ENCODE measurements at regions not wholly inside any gene's neighbourhood (a gene's known extent, or its start where the extent isn't known, plus 50 kb on each side); places are given as distances from the start of the nearest gene placed in this dataset.

DNA sequence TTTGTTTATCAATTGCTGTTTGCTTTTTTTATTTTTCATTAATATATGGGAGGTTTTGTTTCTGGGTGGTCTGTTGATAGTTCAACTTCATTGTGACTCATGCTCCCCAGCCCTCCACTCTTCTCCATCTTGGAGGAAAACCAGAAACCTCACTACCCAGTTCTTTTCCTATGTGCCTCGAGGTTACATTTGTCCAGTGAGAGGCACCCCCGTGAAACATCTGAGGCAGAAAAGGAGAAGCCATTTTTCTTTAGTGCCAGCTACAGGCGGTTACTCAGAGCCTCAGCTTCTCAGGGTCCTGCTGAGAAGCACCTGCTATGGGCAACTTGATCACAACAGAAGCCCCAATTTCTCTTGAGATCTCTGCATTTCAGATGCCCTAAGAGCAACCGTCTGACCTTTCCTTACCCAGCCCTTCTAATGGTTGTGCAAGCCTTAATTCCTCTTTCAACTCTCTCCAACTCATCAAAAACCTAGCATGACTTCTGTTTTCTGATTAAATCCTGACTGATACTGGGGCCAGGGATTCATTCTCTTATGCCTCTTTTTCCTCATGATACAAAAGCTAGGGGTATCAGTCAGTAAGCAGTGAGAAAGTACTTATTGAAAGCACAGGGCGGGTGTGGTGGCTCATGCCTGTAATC lies 144.6 kb downstream of the ELOVL4 start:
- no peak for DNase-seq
- H3K36me3 Mint-ChIP-seq = no peaks in the 10 kb centered on the region
- peaks cover 0 to 6% (median 0%) of the 10 kb centered on the region in 9 donors for H3K9me3 Mint-ChIP-seq
- H3K4me3 Mint-ChIP-seq = no peak overlapping the region
- POLR2A ChIA-PET = no interaction called here
- H3K27me3 Mint-ChIP-seq = peaks cover 0 to 17% (median 10%) of the 10 kb centered on the region in 5 donors
- no peaks in the 10 kb centered on the region for H3K4me1 Mint-ChIP-seq
- no peak for ATAC-seq
- no peak overlapping the region for H3K27ac Mint-ChIP-seq

DNA sequence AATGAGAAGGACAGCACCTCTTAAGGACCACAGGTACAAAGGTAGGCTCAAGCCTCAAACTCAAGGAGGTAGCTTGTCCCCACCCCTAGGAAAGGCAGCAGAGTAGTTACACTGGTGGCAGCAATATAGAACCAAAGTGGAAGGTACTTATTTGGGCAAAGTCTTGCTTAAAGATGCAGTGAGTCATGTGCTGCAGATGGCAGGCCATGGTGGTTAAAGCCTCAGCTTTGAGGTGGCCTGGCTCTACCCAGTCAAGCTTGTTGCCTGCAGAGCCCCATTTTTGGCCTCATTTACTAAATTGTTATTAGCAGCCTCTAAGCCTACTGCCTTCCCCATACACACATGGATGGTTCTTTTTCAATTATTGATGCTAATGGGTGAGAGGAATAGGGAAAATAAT lies 146.0 kb downstream of the ELOVL4 start:
- POLR2A ChIA-PET = no interaction called here
- Mint-ChIP-seq H3K4me1 (no peaks in the 10 kb centered on the region), H3K27me3 (peaks cover 0 to 19% (median 5%) of the 10 kb centered on the region in 5 donors), H3K9me3 (no peaks in the 10 kb centered on the region), H3K4me3 (no peak overlapping the region), H3K27ac (no peak overlapping the region), H3K36me3 (no peaks in the 10 kb centered on the region)
- ATAC-seq (no peak), DNase-seq (no peak)

DNA sequence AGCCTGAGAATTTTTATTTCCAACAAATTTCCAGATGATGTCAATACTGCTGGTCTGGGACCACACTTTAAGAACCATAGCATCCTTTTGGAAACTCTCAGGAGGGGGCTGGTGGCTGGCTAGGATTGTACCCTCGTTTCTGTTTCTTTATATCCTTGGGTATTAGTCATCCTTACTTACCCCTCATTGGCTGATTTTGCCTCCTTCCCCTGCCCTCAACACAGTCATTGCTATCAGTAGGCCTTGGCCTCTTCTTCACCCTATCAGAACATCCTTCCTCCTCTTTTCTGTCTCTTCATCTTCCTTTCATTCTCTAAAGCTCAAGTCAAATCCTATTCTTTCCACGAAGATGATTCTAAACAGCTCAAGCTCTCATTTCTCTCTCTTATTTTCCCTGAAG lies 148.5 kb downstream of the ELOVL4 start:
- POLR2A ChIA-PET = no interaction called here
- Mint-ChIP-seq H3K27ac (no peak overlapping the region), H3K36me3 (no peaks in the 10 kb centered on the region), H3K9me3 (no peaks in the 10 kb centered on the region), H3K4me3 (no peak overlapping the region), H3K27me3 (peaks cover 0 to 10% (median 5%) of the 10 kb centered on the region in 5 donors), H3K4me1 (no peaks in the 10 kb centered on the region)
- DNase-seq (no peak), ATAC-seq (no peak)

DNA sequence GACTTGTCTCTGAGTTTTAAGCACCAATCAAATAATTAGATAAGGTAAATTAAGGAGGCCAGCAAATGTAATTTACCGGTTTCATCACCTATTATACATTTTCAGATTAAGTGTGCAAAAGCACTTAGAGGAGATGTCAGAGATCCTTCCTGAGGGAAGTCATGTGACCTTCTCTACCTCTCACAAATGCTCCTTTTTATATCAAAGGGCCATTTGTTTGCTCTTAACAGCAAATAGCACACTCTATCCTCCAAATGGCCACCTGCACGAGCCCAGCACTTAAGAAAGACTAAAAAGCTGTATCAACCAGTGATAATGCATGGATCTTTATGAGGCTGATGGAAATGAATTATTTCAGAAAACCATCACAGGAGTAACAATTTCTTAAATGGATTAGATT lies 149.4 kb downstream of the ELOVL4 start:
- no peak overlapping the region for H3K4me3 Mint-ChIP-seq
- ATAC-seq = no peak
- H3K4me1 Mint-ChIP-seq = no peaks in the 10 kb centered on the region
- no peak for DNase-seq
- H3K27ac Mint-ChIP-seq = no peak overlapping the region
- H3K9me3 Mint-ChIP-seq = no peaks in the 10 kb centered on the region
- POLR2A ChIA-PET = no interaction called here
- H3K36me3 Mint-ChIP-seq = no peaks in the 10 kb centered on the region
- H3K27me3 Mint-ChIP-seq = peaks cover 0 to 10% (median 3%) of the 10 kb centered on the region in 5 donors

DNA sequence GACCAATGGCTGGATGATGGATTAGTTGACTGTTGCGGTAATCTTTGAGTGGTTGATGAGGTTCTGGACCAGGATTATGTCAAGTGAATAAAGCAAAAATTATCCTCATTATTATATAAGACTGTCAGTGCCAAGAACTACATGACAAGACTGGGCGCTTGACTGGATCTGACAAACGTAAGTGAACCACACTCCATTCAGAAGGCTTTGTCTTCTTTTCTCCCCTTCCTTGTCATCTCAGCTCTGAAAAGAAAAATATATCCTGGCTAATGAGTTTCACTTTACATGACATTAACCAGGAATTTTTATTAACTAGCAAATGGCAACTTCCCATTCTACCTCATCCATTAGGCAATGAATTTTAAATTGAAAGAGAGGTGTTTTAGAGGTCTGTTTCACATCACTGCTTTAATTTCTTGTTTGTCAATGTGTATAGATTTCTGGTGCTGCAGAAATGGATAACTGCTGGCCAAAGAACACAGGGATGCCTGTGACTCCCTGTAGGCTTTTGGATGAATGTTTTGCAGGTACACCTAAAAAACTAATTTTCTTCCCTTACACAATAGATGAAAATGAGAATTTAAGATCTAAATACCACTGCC lies 150.1 kb downstream of the ELOVL4 start:
- POLR2A ChIA-PET = no interaction called here
- H3K27me3 Mint-ChIP-seq = peaks cover 0 to 14% (median 3%) of the 10 kb centered on the region in 5 donors
- no peaks in the 10 kb centered on the region for H3K9me3 Mint-ChIP-seq
- no peak for DNase-seq
- no peak overlapping the region for H3K27ac Mint-ChIP-seq
- H3K36me3 Mint-ChIP-seq = no peaks in the 10 kb centered on the region
- H3K4me1 Mint-ChIP-seq = no peaks in the 10 kb centered on the region
- no peak overlapping the region for H3K4me3 Mint-ChIP-seq
- no peak for ATAC-seq

DNA sequence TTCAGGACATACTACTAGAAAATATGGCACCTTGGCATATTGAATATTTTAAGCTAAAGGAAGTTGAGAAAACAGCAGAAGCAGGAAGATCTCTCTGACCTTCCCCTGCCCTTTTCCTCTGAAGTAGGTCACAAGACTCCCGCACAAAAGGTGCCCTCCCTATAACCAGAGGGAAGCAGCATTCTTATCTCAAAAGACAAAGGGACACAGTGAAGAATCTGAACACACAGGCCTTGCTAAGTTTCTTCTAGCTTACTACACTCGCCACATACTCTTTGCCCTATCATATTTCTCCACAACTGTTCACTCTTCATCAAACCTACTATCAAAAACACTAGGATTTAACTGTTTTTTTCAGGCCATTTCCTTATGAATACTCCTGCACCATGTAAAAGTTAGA lies 151.2 kb downstream of the ELOVL4 start:
- Mint-ChIP-seq H3K9me3 (no peaks in the 10 kb centered on the region), H3K36me3 (no peaks in the 10 kb centered on the region), H3K27me3 (peaks cover 0 to 11% (median 0%) of the 10 kb centered on the region in 5 donors), H3K4me1 (no peaks in the 10 kb centered on the region), H3K4me3 (no peak overlapping the region), H3K27ac (no peak overlapping the region)
- DNase-seq = no peak
- no peak for ATAC-seq
- POLR2A ChIA-PET = no interaction called here

DNA sequence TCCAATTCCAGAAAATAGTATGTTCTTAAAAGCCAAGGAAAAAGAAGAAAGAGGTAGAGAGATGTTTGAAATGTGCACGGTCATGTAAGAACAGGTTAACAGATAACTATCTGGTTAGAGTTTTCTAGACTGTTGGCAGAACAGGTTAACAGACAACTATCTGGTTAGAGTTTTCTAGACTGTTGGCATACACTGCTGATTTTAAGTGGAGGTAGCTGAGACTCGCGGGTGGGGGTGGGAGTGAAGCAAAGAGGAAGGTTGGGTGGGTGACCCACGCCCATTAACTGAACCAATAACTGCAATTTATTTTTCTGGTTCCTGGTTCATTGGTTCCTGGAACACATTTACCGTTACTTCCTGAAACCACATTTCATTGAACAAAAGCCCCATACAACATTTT lies 157.5 kb downstream of the ELOVL4 start:
- Mint-ChIP-seq H3K4me1 (no peaks in the 10 kb centered on the region), H3K27me3 (peaks cover 0 to 6% (median 0%) of the 10 kb centered on the region in 5 donors), H3K9me3 (no peaks in the 10 kb centered on the region), H3K27ac (no peak overlapping the region), H3K4me3 (no peak overlapping the region), H3K36me3 (no peaks in the 10 kb centered on the region)
- no peak for DNase-seq
- POLR2A ChIA-PET = no interaction called here
- no peak for ATAC-seq

DNA sequence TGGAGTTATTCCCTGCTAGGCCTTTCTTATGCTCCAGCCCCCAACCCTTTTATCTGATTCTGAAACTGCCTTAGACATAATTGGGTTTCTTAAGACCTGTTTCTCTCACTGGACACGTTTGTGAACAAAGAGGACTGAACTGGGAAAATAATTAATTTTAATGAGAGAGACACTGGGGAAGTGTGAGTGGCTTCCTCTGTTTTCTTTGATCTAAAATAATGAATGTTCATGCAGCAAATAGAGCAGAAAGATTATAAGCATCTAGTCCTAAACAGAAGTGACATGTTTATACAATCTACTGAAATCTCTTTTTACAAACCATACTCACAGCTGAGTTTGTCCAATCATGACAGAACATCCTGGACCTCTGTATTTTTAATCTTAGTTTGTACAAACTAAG lies 157.6 kb downstream of the SH3BGRL2 start:
- Mint-ChIP-seq H3K27me3 (peaks cover 0 to 11% (median 5%) of the 10 kb centered on the region in 5 donors), H3K9me3 (no peaks in the 10 kb centered on the region), H3K36me3 (no peaks in the 10 kb centered on the region), H3K4me1 (no peaks in the 10 kb centered on the region), H3K27ac (no peak overlapping the region), H3K4me3 (no peak overlapping the region)
- POLR2A ChIA-PET = no interaction called here
- ATAC-seq (no peak), DNase-seq (no peak)

DNA sequence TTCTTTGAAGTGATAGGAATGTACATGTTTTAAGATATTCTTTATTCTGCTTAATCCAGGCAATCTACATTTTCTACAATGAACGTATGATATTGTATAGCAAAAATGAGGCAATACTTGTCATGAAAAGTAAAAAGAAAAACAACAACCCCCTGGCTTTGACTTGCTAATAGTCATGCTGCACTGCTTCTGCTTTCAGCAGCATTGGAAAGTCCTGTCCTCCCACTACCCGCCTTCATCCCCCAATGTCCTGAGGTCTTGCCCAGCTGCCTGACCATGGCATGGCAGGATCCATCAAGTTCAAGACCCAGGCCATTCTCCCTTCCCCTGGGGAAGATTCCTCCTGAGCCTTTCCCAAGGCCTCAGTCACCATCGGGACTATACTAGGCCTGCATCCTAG lies 156.5 kb downstream of the SH3BGRL2 start:
- H3K27ac Mint-ChIP-seq = peak overlapping the region in 1 of 10 donors; percentile 49

DNA sequence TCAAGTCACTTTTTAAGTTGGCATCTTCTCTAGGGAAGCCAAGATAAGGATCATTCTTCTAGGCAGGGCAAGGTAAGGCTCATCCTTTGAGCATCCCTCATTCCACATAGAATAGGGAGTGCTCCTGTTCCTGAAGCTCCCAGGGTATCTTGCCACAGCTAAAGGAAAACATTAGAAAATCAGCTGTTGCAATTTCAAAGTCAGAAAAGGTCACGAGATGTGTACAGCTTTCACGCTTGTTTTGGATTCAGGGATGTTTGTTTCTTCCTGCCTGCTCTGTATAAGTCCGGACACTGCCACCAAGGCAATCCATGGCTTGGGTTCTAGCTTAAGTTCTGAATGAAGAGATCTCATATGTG lies 153.2 kb downstream of the SH3BGRL2 start:
- Mint-ChIP-seq H3K4me1 (no peaks in the 10 kb centered on the region), H3K27me3 (peaks cover 0 to 9% (median 5%) of the 10 kb centered on the region in 5 donors), H3K9me3 (no peaks in the 10 kb centered on the region), H3K4me3 (no peak overlapping the region), H3K27ac (no peak overlapping the region), H3K36me3 (no peaks in the 10 kb centered on the region)
- POLR2A ChIA-PET = no interaction called here
- DNase-seq (no peak), ATAC-seq (no peak)

More for the DNA sequence above, 156.5 kb downstream of the SH3BGRL2 start:
- POLR2A ChIA-PET = no interaction called here
- no peaks in the 10 kb centered on the region for H3K4me1 Mint-ChIP-seq
- H3K9me3 Mint-ChIP-seq = no peaks in the 10 kb centered on the region
- peaks cover 0 to 9% (median 6%) of the 10 kb centered on the region in 5 donors for H3K27me3 Mint-ChIP-seq
- DNase-seq (no peak), ATAC-seq (no peak)
- H3K4me3 Mint-ChIP-seq = no peak overlapping the region
- H3K36me3 Mint-ChIP-seq = no peaks in the 10 kb centered on the region

DNA sequence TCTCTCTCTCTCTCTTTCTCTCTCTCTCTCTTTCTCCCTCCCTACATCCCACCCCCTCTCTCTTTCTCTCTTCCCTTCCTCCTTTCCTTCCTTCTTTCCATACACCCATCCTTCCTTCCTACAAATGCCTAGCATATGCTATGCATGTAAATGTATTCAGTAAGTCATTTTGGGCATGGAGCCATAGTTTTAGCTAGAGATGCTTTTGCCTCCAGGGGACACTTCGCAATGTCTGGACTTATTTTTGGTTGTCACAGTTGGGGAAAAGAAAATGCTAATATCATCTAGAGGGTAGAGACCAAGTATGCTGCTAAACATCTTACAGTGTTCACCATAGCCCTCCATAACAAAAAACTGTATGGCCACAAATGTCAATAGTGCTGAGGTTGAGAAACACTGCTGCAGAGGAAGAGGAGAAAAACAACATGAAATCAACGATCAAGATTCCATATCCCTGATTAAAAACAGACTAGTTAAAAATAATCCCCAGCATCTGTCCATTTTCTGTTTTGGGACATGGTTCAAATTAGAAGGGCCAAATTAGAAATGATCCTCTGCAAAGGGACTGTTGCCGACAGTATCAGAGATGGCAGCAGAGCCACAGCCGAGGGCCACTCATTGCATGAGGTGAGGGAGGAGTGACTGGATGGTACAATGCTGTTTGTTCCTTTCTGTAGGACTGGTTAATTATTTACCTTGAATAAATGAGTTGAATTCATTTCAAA lies 152.7 kb downstream of the SH3BGRL2 start:
- no peak for DNase-seq
- no peaks in the 10 kb centered on the region for H3K4me1 Mint-ChIP-seq
- H3K36me3 Mint-ChIP-seq = no peaks in the 10 kb centered on the region

DNA sequence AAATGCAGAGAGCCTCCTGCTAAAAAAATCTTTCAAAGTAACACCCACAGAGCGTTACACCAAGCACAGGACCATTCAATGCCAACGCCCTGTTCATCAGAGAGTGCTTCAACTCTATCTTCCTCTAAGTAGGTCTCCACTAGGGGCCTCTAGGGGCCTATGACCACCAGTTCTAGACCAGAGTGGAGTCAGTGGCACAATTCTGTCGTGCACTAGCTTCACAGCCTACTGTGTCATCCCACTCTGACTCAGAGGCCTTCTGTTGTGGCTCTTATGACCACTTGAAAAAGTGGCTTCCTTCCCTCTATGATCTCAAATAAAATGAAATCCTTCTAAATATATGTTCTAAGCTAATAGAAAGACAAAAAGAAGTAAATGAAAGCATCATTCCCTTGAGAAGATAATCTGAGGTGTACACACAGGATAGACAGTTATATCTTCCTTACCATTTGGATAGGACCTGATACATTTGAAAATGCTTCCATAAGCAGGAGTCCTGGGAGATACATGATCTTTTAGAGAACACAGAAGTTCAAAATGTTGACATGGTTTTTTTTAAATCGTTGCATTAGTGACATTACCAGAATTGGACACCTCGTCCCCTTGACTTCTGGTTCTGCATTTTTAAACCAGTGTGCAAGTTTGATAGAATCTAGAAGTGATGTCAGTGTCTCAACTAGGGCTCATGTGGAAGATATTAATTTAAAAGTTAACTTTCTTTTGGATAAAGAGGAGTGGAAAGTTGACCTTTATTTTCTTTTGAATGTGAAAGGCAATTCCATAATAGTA lies 151.9 kb downstream of the SH3BGRL2 start:
- no peak for DNase-seq
- Mint-ChIP-seq H3K4me3 (no peak overlapping the region), H3K27ac (no peak overlapping the region), H3K9me3 (no peaks in the 10 kb centered on the region), H3K27me3 (peaks cover 0 to 9% (median 5%) of the 10 kb centered on the region in 5 donors), H3K36me3 (no peaks in the 10 kb centered on the region), H3K4me1 (peaks cover 0 to 4% (median under 1%) of the 10 kb centered on the region in 4 donors)
- POLR2A ChIA-PET = no interaction called here
- ATAC-seq = no peak

More for the DNA sequence above, 152.7 kb downstream of the SH3BGRL2 start:
- Mint-ChIP-seq H3K27me3 (peaks cover 0 to 9% (median 5%) of the 10 kb centered on the region in 5 donors), H3K27ac (no peak overlapping the region), H3K9me3 (no peaks in the 10 kb centered on the region), H3K4me3 (no peak overlapping the region)
- no peak for ATAC-seq
- POLR2A ChIA-PET = no interaction called here

DNA sequence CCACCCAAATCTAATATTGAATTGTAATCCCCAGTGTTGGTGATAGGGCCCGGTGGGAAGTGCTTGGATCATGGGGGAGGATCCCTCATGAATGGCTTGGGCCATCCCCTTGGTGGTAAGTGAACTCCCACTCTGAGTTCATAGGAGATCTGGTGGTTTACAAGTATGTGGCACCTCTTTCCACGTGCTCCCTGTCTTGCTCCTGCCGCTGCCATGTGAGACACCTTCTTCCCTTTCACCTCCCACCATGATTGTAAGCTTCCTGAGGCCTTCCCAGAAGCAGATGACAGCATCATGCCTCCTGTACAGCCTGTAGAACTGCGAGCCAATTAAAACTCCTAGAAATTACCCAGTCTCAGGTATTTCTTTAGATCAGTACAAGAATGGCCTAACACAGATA lies 150.8 kb downstream of the SH3BGRL2 start:
- DNase-seq = no peak

More for the DNA sequence above, 150.8 kb downstream of the SH3BGRL2 start:
- no peaks in the 10 kb centered on the region for H3K36me3 Mint-ChIP-seq
- H3K27ac Mint-ChIP-seq = no peak overlapping the region
- H3K9me3 Mint-ChIP-seq = no peaks in the 10 kb centered on the region
- no peak overlapping the region for H3K4me3 Mint-ChIP-seq
- no peak for ATAC-seq
- peaks cover 3 to 11% (median 6%) of the 10 kb centered on the region in 4 donors for H3K4me1 Mint-ChIP-seq
- peaks cover 0 to 11% (median 6%) of the 10 kb centered on the region in 5 donors for H3K27me3 Mint-ChIP-seq
- POLR2A ChIA-PET = no interaction called here

All from naive thymus-derived CD8-positive, alpha-beta T cell (primary cell).